ENCODE measurements at regions not wholly inside any gene's neighbourhood (a gene's known extent, or its start where the extent isn't known, plus 50 kb on each side); places are given as distances from the start of the nearest gene placed in this dataset.
A peak's percentile ranks its signal among the peaks of the same experiment; 100 is the strongest.

DNA sequence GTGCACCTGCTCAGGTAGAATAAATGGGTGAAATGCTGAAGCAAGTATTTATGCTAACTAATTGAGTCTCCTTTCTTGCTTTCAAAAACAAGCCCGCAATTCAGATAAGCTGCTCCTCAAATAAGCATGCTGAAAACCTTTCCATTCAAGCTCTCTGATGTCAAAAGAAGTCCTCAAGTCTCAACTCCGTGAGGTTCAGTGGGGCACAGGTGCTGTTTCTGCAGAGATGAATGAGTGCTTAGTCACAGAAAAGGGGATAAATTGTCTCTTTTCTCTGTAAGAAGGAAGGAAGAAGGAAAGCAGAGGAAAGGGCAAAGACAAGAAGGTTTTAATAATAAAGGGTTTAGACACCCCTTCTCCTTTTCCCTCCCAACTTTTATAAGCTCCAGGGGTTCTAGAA, 229.8 kb upstream of the NPY start:
- Mint-ChIP-seq H3K4me3 (no peak overlapping the region), H3K9me3 (peaks cover 0 to 1% (median 0%) of the 10 kb centered on the region in 11 donors), H3K4me1 (peaks cover 0 to 1% (median 0%) of the 10 kb centered on the region in 7 donors), H3K27ac (no peak overlapping the region), H3K27me3 (peaks cover 26 to 39% (median 33%) of the 10 kb centered on the region in 5 donors), H3K36me3 (no peaks in the 10 kb centered on the region)
- H3K27ac ChIP-seq (ENCODE audit: low read depth, low read length), result no peak overlapping the region
- ATAC-seq (no peak), DNase-seq (no peak)
- no peaks in the 10 kb centered on the region for H3K36me3 ChIP-seq (ENCODE audit: control insufficient read depth in 2 of 3, insufficient read depth in 3 of 3, low read length in 3 of 3)
- H3K27me3 ChIP-seq (ENCODE audit: control insufficient read depth in 2 of 2, insufficient read depth in 2 of 2, low read length in 2 of 2), result no peaks in the 10 kb centered on the region
- ChIA-PET CTCF (interaction anchor here (1.0 kb wide), 1 partner anchor 11 kb away, joined by 3 read pairs; no protein-coding TSS in a partner anchor), POLR2A (interaction anchor here (0.6 kb wide), 1 partner anchor 18 kb away, joined by 3 read pairs; no protein-coding TSS in a partner anchor)
- H3K4me3 ChIP-seq (ENCODE audit: low read length), result no peak overlapping the region
- no peaks in the 10 kb centered on the region for H3K9me3 ChIP-seq (ENCODE audit: control insufficient read depth in 2 of 3, low read length in 3 of 3)
- intact Hi-C loops (cut with micrococcal nuclease), result no loop called here
- no peaks in the 10 kb centered on the region for H3K4me1 ChIP-seq (ENCODE audit: control insufficient read depth in 2 of 2, insufficient read depth in 2 of 2, low read length in 2 of 2)

DNA sequence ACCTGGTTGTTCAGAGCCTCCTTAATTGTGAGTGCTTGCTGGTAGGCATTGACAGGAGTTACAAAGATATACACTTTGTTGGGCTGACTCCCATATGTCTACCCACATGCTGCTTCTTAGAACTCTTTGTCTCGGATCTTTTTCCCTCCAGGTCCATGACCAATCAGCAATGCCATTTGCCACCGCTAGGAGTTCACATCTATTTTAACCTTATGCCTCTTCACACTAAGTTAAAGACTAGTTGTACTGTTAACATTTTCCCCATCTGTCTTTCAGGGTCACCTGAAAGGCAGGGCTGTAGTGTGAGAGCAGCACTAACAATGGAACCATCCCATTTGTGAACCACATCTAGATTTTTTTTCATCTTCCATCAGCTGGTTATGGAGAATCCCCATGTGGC, 226.7 kb upstream of the NPY start:
- H3K27ac Mint-ChIP-seq, result no peak overlapping the region
- intact Hi-C loops (cut with micrococcal nuclease), result no loop called here
- peaks cover 22 to 38% (median 29%) of the 10 kb centered on the region in 5 donors for H3K27me3 Mint-ChIP-seq
- H3K27me3 ChIP-seq (ENCODE audit: control insufficient read depth in 2 of 2, insufficient read depth in 2 of 2, low read length in 2 of 2), result no peaks in the 10 kb centered on the region
- H3K36me3 Mint-ChIP-seq, result no peaks in the 10 kb centered on the region
- no peak overlapping the region for H3K4me3 Mint-ChIP-seq
- CTCF ChIA-PET, result no interaction called here
- no peak overlapping the region for H3K27ac ChIP-seq (ENCODE audit: low read depth, low read length)
- H3K4me3 ChIP-seq (ENCODE audit: low read length), result no peak overlapping the region
- no peaks in the 10 kb centered on the region for H3K9me3 ChIP-seq (ENCODE audit: control insufficient read depth in 2 of 3, low read length in 3 of 3)
- no peaks in the 10 kb centered on the region for H3K4me1 ChIP-seq (ENCODE audit: control insufficient read depth in 2 of 2, insufficient read depth in 2 of 2, low read length in 2 of 2)
- peaks cover 0 to 1% (median 0%) of the 10 kb centered on the region in 11 donors for H3K9me3 Mint-ChIP-seq
- H3K4me1 Mint-ChIP-seq, result no peaks in the 10 kb centered on the region
- no peaks in the 10 kb centered on the region for H3K36me3 ChIP-seq (ENCODE audit: control insufficient read depth in 2 of 3, insufficient read depth in 3 of 3, low read length in 3 of 3)
- no peak for ATAC-seq
- no peak for DNase-seq
- POLR2A ChIA-PET, result no interaction called here

DNA sequence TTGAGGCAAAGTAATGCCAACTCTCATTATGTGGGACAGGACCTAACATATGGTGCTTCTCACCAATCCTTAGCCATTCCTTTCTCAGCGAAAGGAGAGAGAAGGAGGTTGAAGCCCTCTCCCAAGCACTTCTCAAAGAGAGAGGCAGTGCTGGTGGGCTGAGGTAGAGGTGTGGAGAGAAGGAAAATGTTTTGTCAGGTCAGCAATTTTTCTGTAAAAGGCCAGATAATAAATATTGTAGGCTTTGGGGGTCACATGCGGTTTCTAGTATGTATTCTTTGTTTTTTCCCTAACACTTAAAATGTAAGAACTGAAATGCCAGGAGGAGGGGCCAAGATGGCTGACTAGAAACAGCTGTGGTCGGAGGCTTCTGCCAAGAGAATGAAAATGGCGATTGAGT, 225.0 kb upstream of the NPY start:
- no peak for ATAC-seq

DNA sequence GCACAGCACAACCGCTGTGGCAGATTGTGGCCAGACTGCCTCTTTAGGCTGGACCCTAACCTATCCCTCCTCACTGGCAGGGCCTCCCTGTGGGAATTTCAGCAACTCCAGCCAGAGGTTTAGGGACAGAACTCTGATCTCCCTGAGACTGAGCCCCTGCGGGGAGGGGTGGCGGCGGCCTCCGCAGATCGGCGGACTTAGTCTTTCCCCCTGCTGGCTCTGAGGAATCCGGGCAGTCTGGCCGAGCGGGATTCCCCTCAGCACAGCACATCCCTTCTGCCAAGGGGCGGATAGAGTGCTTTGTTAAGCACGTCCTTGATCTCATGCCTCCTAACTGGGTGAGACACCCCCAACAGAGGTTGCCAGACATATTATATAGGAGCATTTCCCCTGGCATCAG, 224.2 kb upstream of the NPY start:
- CTCF ChIA-PET, result no interaction called here
- ATAC-seq, result no peak
- no peaks in the 10 kb centered on the region for H3K9me3 ChIP-seq (ENCODE audit: control insufficient read depth in 2 of 3, low read length in 3 of 3)

More for the DNA sequence above, 225.0 kb upstream of the NPY start:
- H3K27me3 Mint-ChIP-seq, result peaks cover 9 to 25% (median 21%) of the 10 kb centered on the region in 5 donors
- Histone ChIP-seq H3K27me3 (ENCODE audit: control insufficient read depth in 2 of 2, insufficient read depth in 2 of 2, low read length in 2 of 2) (no peaks in the 10 kb centered on the region), H3K27ac (ENCODE audit: low read depth, low read length) (no peak overlapping the region), H3K9me3 (ENCODE audit: control insufficient read depth in 2 of 3, low read length in 3 of 3) (no peaks in the 10 kb centered on the region), H3K36me3 (ENCODE audit: control insufficient read depth in 2 of 3, insufficient read depth in 3 of 3, low read length in 3 of 3) (no peaks in the 10 kb centered on the region), H3K4me3 (ENCODE audit: low read length) (no peak overlapping the region), H3K4me1 (ENCODE audit: control insufficient read depth in 2 of 2, insufficient read depth in 2 of 2, low read length in 2 of 2) (no peaks in the 10 kb centered on the region)
- POLR2A ChIA-PET, result no interaction called here
- no peaks in the 10 kb centered on the region for H3K4me1 Mint-ChIP-seq
- peaks cover 0 to 1% (median 0%) of the 10 kb centered on the region in 11 donors for H3K9me3 Mint-ChIP-seq
- intact Hi-C loops (cut with micrococcal nuclease), result no loop called here
- no peak overlapping the region for H3K27ac Mint-ChIP-seq
- H3K4me3 Mint-ChIP-seq, result no peak overlapping the region
- DNase-seq, result no peak
- H3K36me3 Mint-ChIP-seq, result no peaks in the 10 kb centered on the region
- CTCF ChIA-PET, result no interaction called here

DNA sequence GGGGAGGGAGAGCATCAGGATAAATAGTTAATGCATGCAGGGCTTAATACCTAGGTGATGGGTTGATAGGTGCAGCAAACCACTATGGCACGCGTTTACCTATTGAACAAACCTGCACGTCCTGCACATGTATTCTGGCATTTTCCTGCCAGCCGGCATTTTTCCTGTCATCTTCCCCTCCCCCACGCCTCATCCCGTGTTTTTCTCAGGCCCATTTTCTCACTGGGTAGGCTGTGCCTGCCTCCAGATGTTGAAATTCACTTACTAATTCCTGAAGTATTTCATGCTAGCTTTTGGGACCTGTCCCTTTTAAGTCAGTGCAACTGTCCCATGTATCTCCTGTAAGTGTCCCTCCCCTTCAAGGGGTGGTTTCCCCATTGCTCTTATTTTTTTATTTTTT, 220.3 kb upstream of the NPY start:
- no peaks in the 10 kb centered on the region for H3K4me1 ChIP-seq (ENCODE audit: control insufficient read depth in 2 of 2, insufficient read depth in 2 of 2, low read length in 2 of 2)
- H3K27ac ChIP-seq (ENCODE audit: low read depth, low read length), result no peak overlapping the region
- no peaks in the 10 kb centered on the region for H3K27me3 ChIP-seq (ENCODE audit: control insufficient read depth in 2 of 2, insufficient read depth in 2 of 2, low read length in 2 of 2)
- H3K9me3 Mint-ChIP-seq, result peaks cover 0 to under 1% (median 0%) of the 10 kb centered on the region in 11 donors
- H3K27ac Mint-ChIP-seq, result no peak overlapping the region
- no peak overlapping the region for H3K4me3 Mint-ChIP-seq
- intact Hi-C loops (cut with micrococcal nuclease), result no loop called here
- DNase-seq (no peak), ATAC-seq (no peak)
- ChIA-PET CTCF (no interaction called here), POLR2A (no interaction called here)
- H3K36me3 ChIP-seq (ENCODE audit: control insufficient read depth in 2 of 3, insufficient read depth in 3 of 3, low read length in 3 of 3), result no peaks in the 10 kb centered on the region
- no peaks in the 10 kb centered on the region for H3K4me1 Mint-ChIP-seq
- no peaks in the 10 kb centered on the region for H3K9me3 ChIP-seq (ENCODE audit: control insufficient read depth in 2 of 3, low read length in 3 of 3)
- peaks cover 0 to 10% (median 3%) of the 10 kb centered on the region in 5 donors for H3K27me3 Mint-ChIP-seq
- no peak overlapping the region for H3K4me3 ChIP-seq (ENCODE audit: low read length)
- no peaks in the 10 kb centered on the region for H3K36me3 Mint-ChIP-seq

More for the DNA sequence above, 224.2 kb upstream of the NPY start:
- H3K27me3 Mint-ChIP-seq, result peaks cover 4 to 24% (median 17%) of the 10 kb centered on the region in 5 donors
- no peaks in the 10 kb centered on the region for H3K4me1 ChIP-seq (ENCODE audit: control insufficient read depth in 2 of 2, insufficient read depth in 2 of 2, low read length in 2 of 2)
- H3K9me3 Mint-ChIP-seq, result peaks cover 0 to 1% (median 0%) of the 10 kb centered on the region in 11 donors
- H3K36me3 ChIP-seq (ENCODE audit: control insufficient read depth in 2 of 3, insufficient read depth in 3 of 3, low read length in 3 of 3), result no peaks in the 10 kb centered on the region
- no peak overlapping the region for H3K27ac Mint-ChIP-seq
- no peak overlapping the region for H3K4me3 Mint-ChIP-seq
- no peak for DNase-seq
- H3K27me3 ChIP-seq (ENCODE audit: control insufficient read depth in 2 of 2, insufficient read depth in 2 of 2, low read length in 2 of 2), result no peaks in the 10 kb centered on the region
- POLR2A ChIA-PET, result no interaction called here
- intact Hi-C loops (cut with micrococcal nuclease), result no loop called here
- H3K4me1 Mint-ChIP-seq, result no peaks in the 10 kb centered on the region
- no peaks in the 10 kb centered on the region for H3K36me3 Mint-ChIP-seq
- H3K27ac ChIP-seq (ENCODE audit: low read depth, low read length), result no peak overlapping the region
- H3K4me3 ChIP-seq (ENCODE audit: low read length), result no peak overlapping the region

DNA sequence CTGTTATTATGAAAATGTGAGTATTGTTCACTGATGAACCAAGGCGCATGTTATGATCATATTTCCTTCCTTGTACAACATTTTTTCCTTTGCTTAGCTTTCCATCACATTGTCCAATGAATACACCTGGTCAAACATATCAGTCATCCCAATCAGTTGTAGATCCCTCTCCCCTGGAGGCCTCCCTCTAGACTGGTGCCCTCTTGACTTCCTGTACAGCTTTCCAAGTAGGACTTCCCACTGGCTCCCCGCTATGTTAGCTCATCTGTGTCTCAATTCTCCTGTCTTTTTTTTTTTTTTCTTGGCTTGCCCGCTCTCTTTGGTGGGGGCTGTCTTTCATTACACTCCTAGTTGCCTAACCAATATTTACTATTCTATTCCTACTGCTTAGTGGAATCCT, 214.2 kb upstream of the NPY start:
- Histone ChIP-seq H3K4me3 (ENCODE audit: low read length) (no peak overlapping the region), H3K36me3 (ENCODE audit: control insufficient read depth in 2 of 3, insufficient read depth in 3 of 3, low read length in 3 of 3) (no peaks in the 10 kb centered on the region), H3K9me3 (ENCODE audit: control insufficient read depth in 2 of 3, low read length in 3 of 3) (no peaks in the 10 kb centered on the region), H3K27ac (ENCODE audit: low read depth, low read length) (no peak overlapping the region), H3K27me3 (ENCODE audit: control insufficient read depth in 2 of 2, insufficient read depth in 2 of 2, low read length in 2 of 2) (no peaks in the 10 kb centered on the region), H3K4me1 (ENCODE audit: control insufficient read depth in 2 of 2, insufficient read depth in 2 of 2, low read length in 2 of 2) (no peaks in the 10 kb centered on the region)
- no peak overlapping the region for H3K27ac Mint-ChIP-seq
- peaks cover 0 to 2% (median 0%) of the 10 kb centered on the region in 11 donors for H3K9me3 Mint-ChIP-seq
- ATAC-seq (no peak), DNase-seq (no peak)
- ChIA-PET CTCF (no interaction called here), POLR2A (no interaction called here)
- H3K27me3 Mint-ChIP-seq, result peaks cover 0 to 6% (median 0%) of the 10 kb centered on the region in 5 donors
- no peaks in the 10 kb centered on the region for H3K36me3 Mint-ChIP-seq
- intact Hi-C loops (cut with micrococcal nuclease), result no loop called here
- H3K4me3 Mint-ChIP-seq, result no peak overlapping the region
- peaks cover 0 to 3% (median 0%) of the 10 kb centered on the region in 7 donors for H3K4me1 Mint-ChIP-seq

DNA sequence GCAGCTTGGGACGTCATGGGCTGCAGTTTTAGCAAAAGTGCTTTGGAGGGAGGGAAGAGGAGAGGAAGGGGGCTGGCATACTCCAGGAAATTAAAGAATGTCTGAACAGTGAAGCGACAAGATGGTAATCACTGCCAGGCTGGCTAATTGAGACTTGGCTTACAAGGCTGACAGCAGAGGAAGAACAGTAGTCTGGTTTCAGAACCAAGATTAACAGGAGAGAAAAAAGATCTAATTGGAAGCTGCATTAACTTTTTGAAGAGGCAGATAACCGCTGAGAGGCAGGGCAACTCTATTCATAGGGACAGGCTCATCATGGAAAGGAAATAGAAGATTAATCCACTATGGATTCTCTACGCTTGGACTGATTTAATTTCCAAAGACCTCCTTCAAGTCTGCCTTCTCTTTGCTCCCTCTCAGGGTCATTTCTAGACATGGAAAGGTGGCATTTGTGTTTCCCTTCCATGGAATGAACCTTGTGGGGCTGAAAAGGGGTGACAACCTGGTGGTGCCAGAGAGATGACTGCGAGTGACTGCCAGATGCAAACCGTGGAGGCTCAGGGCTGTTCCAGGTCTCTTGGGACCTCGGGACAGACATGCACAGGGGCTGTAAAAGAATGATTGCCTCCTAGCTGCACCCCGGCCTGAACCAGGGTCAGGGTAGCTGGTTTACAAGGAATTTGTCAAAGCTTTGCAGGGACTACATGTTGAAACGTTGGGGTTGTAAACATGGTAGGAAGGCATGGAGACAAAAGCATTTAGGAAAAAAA, 210.2 kb upstream of the NPY start:
- no peaks in the 10 kb centered on the region for H3K36me3 ChIP-seq (ENCODE audit: control insufficient read depth in 2 of 3, insufficient read depth in 3 of 3, low read length in 3 of 3)
- Mint-ChIP-seq H3K36me3 (no peaks in the 10 kb centered on the region), H3K9me3 (peaks cover 0 to 1% (median 0%) of the 10 kb centered on the region in 11 donors), H3K4me1 (peaks cover 0 to 7% (median 2%) of the 10 kb centered on the region in 7 donors), H3K4me3 (peak overlapping the region in 1 of 10 donors; percentile 63), H3K27me3 (peaks cover 3 to 7% (median 6%) of the 10 kb centered on the region in 5 donors), H3K27ac (peak overlapping the region in 1 of 9 donors; percentile 26)
- no peak overlapping the region for H3K27ac ChIP-seq (ENCODE audit: low read depth, low read length)
- CTCF ChIA-PET, result no interaction called here
- POLR2A ChIA-PET, result no interaction called here
- no peak overlapping the region for H3K4me3 ChIP-seq (ENCODE audit: low read length)
- H3K27me3 ChIP-seq (ENCODE audit: control insufficient read depth in 2 of 2, insufficient read depth in 2 of 2, low read length in 2 of 2), result no peaks in the 10 kb centered on the region
- ATAC-seq (no peak), DNase-seq (no peak)
- intact Hi-C loops (cut with micrococcal nuclease), result no loop called here
- H3K4me1 ChIP-seq (ENCODE audit: control insufficient read depth in 2 of 2, insufficient read depth in 2 of 2, low read length in 2 of 2), result no peaks in the 10 kb centered on the region
- H3K9me3 ChIP-seq (ENCODE audit: control insufficient read depth in 2 of 3, low read length in 3 of 3), result no peaks in the 10 kb centered on the region

Data from naive thymus-derived CD4-positive, alpha-beta T cell (primary cell).